ENCODE measurements at regions not wholly inside any gene's neighbourhood (a gene's known extent, or its start where the extent isn't known, plus 50 kb on each side); places are given as distances from the start of the nearest gene placed in this dataset.

GRCh38 chr4:4596720-4597119 is 54.9 kb upstream of the STX18 start:
- DNase-seq (ENCODE audit: extremely low read depth in 1 of 4, low spot score in 3 of 4) (no peak), FAIRE-seq (no peak), ATAC-seq (no peak)
- H2AFZ ChIP-seq (ENCODE audit: low read depth, low read length): no peak overlapping the region
- H3K4me2 ChIP-seq (ENCODE audit: insufficient read depth, low read length): no peak overlapping the region
- peaks cover 0 to 15% of the 10 kb centered on the region in 2 experiments; a peak in 3 of 5 replicates for H3K27me3 ChIP-seq (ENCODE audit: control insufficient read depth in 2 of 2, insufficient read depth in 2 of 2, low read length in 2 of 2)
- H3K36me3 ChIP-seq (ENCODE audit: control insufficient read depth, insufficient read depth, low read length): no peaks in the 10 kb centered on the region
- 8% methylated on average over 3 of the region's 3 CpGs for WGBS (ENCODE audit: insufficient coverage, low coverage, missing lambda C conversion rate)
- ChIA-PET CTCF (ENCODE audit: low intra/inter-chr PET ratio) (no interaction called here), POLR2A (no interaction called here)
- no peak for TF ChIP-seq TRIM28 (IDR thresholded peaks at IDR 0.05)
- no peak for TF ChIP-seq BMI1 (IDR thresholded peaks at IDR 0.05; ENCODE audit: low read length)
- no peak for TF ChIP-seq MCM7 (IDR thresholded peaks at IDR 0.05)
- peak; percentile 37; the same call in 1 of the 2 replicates for TF ChIP-seq CEBPB (tag; IDR thresholded peaks at IDR 0.05)
- no peak for TF ChIP-seq CEBPG (CRISPR knock-in tag; IDR thresholded peaks at IDR 0.05)
- TF ChIP-seq CEBPG (tag; conservative IDR thresholded peaks at IDR 0.05 in 1 of 2, IDR thresholded peaks at IDR 0.05 in 1 of 2): peak in 1 of 2 experiments; percentile 59; a peak in 2 of 4 replicates
- TF ChIP-seq ZNF316 (IDR thresholded peaks at IDR 0.05): no peak
- TF ChIP-seq CTCFL (IDR thresholded peaks at IDR 0.05; ENCODE audit: borderline replicate concordance, insufficient read depth, low read depth, low read length, poor library complexity, severe bottlenecking): no peak
- TF ChIP-seq PTTG1 (tag; IDR thresholded peaks at IDR 0.05; ENCODE audit: low read depth): no peak
- no peak for TF ChIP-seq STAT5B (CRISPR knock-in tag; IDR thresholded peaks at IDR 0.05)
- H3K4me3 ChIP-seq: no peak overlapping the region
- no TSS peak for BruUV-seq (replicated peaks)
- intact Hi-C loops (cut with micrococcal nuclease): no loop called here
- no peaks in the 10 kb centered on the region for H4K20me1 ChIP-seq (replicated peaks; ENCODE audit: control insufficient read depth, insufficient read depth, low read length)
- 0 out of 2 replicates have a peak, but pooled peaks cover 2% of the 10 kb centered on the region for H3K9me3 ChIP-seq (replicated peaks; ENCODE audit: control insufficient read depth, insufficient read depth, low read depth, low read length)
- no peaks in the 10 kb centered on the region for H3K9me1 ChIP-seq (ENCODE audit: control insufficient read depth, insufficient read depth, low read length)
- H3K9ac ChIP-seq (ENCODE audit: insufficient read depth in 1 of 2, low read depth in 2 of 2, low read length in 2 of 2): no peak overlapping the region
- in situ Hi-C loops (cut with MboI): no loop called here
- no peaks in the 10 kb centered on the region for H3K79me2 ChIP-seq (ENCODE audit: control insufficient read depth, insufficient read depth, low read length)
- H3K27ac ChIP-seq (ENCODE audit: extremely low read depth, low read depth, low read length): no peak overlapping the region
- peaks cover 0 to 4% of the 10 kb centered on the region in 2 experiments; a peak in 2 of 5 replicates for H3K4me1 ChIP-seq (replicated peaks in 1 of 2; ENCODE audit: control insufficient read depth in 2 of 2, insufficient read depth in 2 of 2, low read length in 2 of 2)

Measured in K562 (cell line).